NCI-H2107 treated with DMSO at 0.1 percent for 48 hours (cell line): ENCODE measurements at regions not wholly inside any gene's neighbourhood (a gene's known extent, or its start where the extent isn't known, plus 50 kb on each side); places are given as distances from the start of the nearest gene placed in this dataset.

Experiments used
- DNase-seq: peaks from one replicate; lab custom pipeline; 2025; ENCODE audit not compliant: unreplicated experiment; lab: John Stamatoyannopoulos, UW

- no peak for DNase-seq
Observed at GRCh38 chr4:71270901-71271300, 67.9 kb upstream of the SLC4A4 start.

GRCh38 chr4:71272976-71273375 is 65.8 kb upstream of the SLC4A4 start:
- DNase-seq: no peak

DNA sequence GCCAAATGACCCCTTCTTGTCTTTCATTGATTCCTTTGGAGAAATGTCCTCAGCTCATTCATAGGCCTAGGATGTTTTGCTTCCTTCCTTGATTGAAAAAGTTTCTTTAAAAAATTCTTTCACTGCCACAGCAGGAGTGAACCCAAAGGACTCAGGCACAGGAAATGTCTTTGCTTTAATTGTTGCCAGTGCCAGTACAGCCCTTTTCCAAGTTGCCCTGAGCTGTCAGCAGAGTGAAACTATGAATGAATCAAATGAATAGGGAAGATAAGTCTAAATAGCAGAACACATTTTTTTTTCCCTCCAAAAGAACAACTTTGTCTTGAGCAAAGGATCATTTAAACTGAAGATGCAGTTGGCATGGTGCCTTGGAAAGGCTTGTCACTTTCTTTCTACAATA is 63.8 kb upstream of the SLC4A4 start:
- no peak for DNase-seq

DNA sequence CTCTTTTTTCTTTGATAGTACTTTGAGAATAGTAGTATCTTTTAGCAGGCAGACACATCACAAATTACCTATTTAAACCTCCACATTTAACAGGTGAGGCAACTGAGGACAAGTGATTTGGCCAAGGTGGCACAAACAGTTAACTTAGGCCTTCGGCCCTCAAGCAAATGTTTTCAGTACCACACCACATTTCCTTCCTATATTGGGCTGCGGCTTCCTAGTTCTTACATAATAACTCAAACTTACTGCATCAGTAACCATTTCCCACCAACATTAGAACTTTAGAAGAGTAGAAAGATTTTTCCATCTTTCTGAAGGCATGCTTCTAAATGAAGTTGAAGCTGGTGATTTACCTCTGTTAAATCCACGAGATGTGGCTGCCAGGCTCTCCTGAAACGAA is 63.2 kb upstream of the SLC4A4 start:
- DNase-seq: no peak

DNA sequence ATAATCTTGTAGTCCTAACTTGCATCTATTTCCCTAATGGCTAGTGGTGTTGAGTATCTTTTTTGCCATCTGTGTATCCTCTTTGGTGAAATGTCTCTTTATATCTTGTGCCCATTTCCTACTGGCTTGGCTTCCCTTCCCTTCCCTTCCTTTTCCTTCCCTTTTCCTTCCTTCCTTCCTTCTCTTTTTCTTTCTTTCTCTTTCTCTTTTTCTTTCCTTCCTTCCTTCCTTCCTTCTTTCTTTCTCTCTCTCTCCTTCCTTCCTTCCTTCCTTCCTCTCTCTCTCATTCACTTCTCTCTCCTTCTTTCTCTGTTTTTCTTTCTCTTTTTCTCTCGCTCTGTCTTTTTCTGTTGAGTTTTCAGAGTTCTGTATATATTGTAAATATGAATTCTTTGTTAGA is 61.5 kb upstream of the SLC4A4 start:
- DNase-seq: no peak

DNA sequence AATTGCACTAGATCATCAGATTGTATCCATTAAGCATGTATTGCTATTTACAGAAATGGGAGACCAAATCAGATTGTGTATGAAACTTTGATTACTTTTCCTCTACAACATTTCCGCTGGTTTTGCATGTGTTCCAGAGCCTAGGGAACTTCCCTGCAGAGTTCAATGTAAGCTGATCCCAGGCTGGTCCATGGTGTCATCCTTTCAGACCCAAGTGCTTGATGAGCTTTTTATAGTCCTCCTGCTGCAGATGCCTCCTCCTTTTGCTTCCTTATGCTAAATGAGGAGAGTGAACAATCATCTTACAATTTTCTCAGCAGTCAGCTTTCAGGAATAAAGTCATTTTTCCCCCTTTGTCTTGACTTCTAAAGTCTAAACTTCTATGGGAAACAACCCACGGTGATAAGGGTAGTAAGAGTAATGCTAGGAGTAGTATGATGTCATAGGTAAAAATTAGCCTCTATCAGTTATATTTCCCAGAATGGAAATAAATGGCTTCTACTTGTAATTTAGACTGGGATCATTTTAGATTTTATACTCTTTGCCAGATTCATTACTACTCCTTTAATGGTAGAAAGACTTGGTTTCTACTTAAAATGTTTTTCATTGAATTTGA is 55.1 kb upstream of the SLC4A4 start:
- DNase-seq: no peak

GRCh38 chr4:71287305-71287704 is 51.5 kb upstream of the SLC4A4 start:
- no peak for DNase-seq

- DNase-seq: no peak
Observed at GRCh38 chr4:71288875-71289274, 49.9 kb upstream of the SLC4A4 start.
